Testis (tissue), 2 donors: ENCODE measurements at regions not wholly inside any gene's neighbourhood (a gene's known extent, or its start where the extent isn't known, plus 50 kb on each side); places are given as distances from the start of the nearest gene placed in this dataset.

Source experiments
- DNase-seq: peaks from one replicate; pipeline ENCODE4 v3.0.0-alpha.2; 2019
- H3K27ac ChIP-seq, 2 donors: fragments of 200-600 bp; sonication (generic); one replicate each; pipeline ENCODE4 v1.5.1; 2019
- H3K27me3 ChIP-seq: fragments of 200-600 bp; sonication (generic); one replicate; pipeline ENCODE4 v1.5.1; 2019
- H3K36me3 ChIP-seq: fragments of 200-600 bp; sonication (generic); one replicate; pipeline ENCODE4 v1.5.1; 2017; ENCODE audit warnings: low read depth; ENCODE audit errors: missing control alignments
- H3K4me1 ChIP-seq: fragments of 200-600 bp; sonication (generic); one replicate; pipeline ENCODE4 v1.5.1; 2019
- H3K4me3 ChIP-seq, 2 donors: fragments of 200-600 bp; sonication (generic); one replicate each; pipeline ENCODE4 v1.5.1; 2017 to 2019
- H3K9me3 ChIP-seq: fragments of 200-600 bp; sonication (generic); one replicate; pipeline ENCODE4 v1.5.1; 2017
- POLR2A ChIP-seq: fragments of 450-650 bp; IDR thresholded peaks from one replicate; pipeline ENCODE4 v1.6.1; 2017; ENCODE audit warnings: antibody characterized with exemption, mild to moderate bottlenecking, moderate library complexity
- WGBS, 2 donors: methylation state at CpG; one replicate each; pipeline ENCODE4 v1.1.5; 2018; 5-methylcytosine and 5-hydroxymethylcytosine counted together
- intact Hi-C: fragments of 100-400 bp; cut with DNase I; formaldehyde crosslinking; loops from one replicate; pipeline ENCODE4 v1.15.1; 2023; ENCODE audit warnings: low total_unique reads
- TF ChIP-seq, protein P1 (sequence below), 3 experiments: fragments of 450-650 bp in 2 of 3; fragments of 200-600 bp in 1 of 3; sonication (generic) in 1 of 3; IDR thresholded peaks; one replicate each; pipeline ENCODE4 v1.5.1; 2016 to 2019; ENCODE audit warnings: antibody characterized with exemption in 3 of 3, mild to moderate bottlenecking in 2 of 3, moderate library complexity in 1 of 3

DNA sequence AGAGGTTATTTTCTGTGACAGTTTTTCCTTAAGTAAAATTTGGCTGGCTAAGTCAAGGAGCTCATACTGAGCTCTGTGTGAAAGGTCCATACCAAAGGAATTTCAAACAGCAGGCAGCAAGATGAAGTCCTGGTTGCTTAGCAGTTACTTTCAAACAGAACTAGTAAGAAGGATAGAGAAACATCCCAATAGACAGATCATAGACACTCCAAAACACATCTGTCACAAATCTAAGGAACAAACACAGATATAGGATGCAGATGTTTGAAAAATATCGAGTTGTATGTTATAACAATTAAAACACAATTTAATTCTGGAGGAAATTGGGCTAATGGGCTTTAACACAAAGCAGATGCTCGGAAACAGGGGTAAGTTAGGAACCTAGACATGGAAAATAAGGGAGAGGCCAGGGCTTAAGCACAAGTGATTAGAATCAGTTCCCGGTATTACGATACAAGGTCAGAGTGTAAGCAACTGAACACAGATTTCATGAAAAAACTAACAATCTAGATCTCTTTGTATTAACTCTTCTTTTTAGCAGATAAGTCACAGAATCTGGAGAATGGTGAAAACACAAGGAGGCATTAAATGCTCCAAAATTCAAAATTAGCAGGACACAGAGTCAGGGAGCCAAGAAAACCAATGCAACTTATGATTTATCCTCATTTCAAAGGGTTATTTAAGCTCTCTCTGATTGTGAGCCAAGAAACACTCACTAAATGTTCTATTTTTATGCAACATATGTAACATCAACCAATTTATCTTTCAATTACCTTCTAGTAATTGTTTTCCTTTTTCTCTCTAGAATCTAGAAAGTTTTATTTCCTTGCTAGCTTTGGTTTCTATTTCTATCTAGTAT is 1992.9 kb upstream of the PCDH20 start:
- no peak overlapping the region for H3K27ac ChIP-seq
- H3K9me3 ChIP-seq: no peaks in the 10 kb centered on the region
- no peak overlapping the region for H3K4me3 ChIP-seq
- no peaks in the 10 kb centered on the region for H3K27me3 ChIP-seq
- H3K36me3 ChIP-seq: no peaks in the 10 kb centered on the region
- intact Hi-C loops: no loop called here
- no peak for DNase-seq
- WGBS, 2 donors: 32 to 38% methylated on average over 4 of the region's 4 CpGs
- H3K4me1 ChIP-seq: no peaks in the 10 kb centered on the region
- TF ChIP-seq, protein P1, sequence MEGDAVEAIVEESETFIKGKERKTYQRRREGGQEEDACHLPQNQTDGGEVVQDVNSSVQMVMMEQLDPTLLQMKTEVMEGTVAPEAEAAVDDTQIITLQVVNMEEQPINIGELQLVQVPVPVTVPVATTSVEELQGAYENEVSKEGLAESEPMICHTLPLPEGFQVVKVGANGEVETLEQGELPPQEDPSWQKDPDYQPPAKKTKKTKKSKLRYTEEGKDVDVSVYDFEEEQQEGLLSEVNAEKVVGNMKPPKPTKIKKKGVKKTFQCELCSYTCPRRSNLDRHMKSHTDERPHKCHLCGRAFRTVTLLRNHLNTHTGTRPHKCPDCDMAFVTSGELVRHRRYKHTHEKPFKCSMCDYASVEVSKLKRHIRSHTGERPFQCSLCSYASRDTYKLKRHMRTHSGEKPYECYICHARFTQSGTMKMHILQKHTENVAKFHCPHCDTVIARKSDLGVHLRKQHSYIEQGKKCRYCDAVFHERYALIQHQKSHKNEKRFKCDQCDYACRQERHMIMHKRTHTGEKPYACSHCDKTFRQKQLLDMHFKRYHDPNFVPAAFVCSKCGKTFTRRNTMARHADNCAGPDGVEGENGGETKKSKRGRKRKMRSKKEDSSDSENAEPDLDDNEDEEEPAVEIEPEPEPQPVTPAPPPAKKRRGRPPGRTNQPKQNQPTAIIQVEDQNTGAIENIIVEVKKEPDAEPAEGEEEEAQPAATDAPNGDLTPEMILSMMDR (IDR thresholded peaks at IDR 0.05): no peak
- TF ChIP-seq POLR2A: no peak

DNA sequence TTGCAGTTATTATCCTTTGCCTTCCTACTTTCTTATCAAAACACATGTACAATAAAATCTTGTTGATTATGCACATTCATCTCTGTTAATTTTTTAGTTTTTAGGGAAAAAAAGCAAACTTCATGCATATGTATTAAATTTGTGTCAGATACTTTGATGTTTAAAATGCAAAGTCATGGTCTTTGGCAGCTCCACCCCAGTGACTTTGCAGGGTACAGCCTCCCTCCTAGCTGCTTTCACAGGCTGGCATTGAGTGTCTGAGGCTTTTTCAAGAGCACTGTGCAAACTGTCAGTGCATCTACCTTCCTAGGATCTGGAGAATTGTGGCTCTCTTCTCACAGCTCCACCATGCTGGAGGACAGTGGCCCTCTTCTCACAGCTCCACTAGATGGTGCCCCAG is 1988.1 kb upstream of the PCDH20 start:
- Histone ChIP-seq H3K9me3 (no peaks in the 10 kb centered on the region), H3K4me3 (no peak overlapping the region), H3K36me3 (no peaks in the 10 kb centered on the region), H3K27me3 (no peaks in the 10 kb centered on the region), H3K27ac (no peak overlapping the region), H3K4me1 (no peaks in the 10 kb centered on the region)
- intact Hi-C loops: no loop called here
- DNase-seq: no peak
- TF ChIP-seq POLR2A: no peak
- TF ChIP-seq, protein P1 (IDR thresholded peaks at IDR 0.05): no peak

DNA sequence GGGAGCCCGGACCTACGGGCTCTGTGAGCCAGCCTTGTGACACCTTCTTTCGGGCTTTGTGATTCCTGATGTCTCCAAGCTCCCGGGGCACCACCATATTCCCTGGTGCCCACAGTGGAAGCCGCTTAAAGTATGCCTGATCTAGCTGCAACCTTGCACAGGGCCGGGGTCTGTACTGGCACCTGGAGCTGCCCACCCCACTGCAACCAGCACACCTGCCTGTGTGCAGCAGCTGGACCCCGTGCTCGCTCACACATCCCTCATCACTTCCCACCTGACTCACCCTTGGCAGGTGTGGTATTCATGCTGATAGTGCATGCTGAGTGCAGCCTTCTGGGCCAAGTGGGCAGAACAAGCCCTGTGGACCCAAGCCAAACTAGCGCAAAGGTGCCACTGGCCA is 1981.1 kb upstream of the PCDH20 start:
- no peak for DNase-seq
- H3K27me3 ChIP-seq: no peaks in the 10 kb centered on the region
- H3K4me1 ChIP-seq: no peaks in the 10 kb centered on the region
- no peaks in the 10 kb centered on the region for H3K9me3 ChIP-seq
- intact Hi-C loops: no loop called here
- H3K4me3 ChIP-seq: no peak overlapping the region
- no peak for TF ChIP-seq POLR2A
- TF ChIP-seq, protein P1 (IDR thresholded peaks at IDR 0.05): no peak
- H3K27ac ChIP-seq: no peak overlapping the region
- H3K36me3 ChIP-seq: no peaks in the 10 kb centered on the region
- 70 to 82% methylated on average over 2 to 9 of the region's 9 CpGs for WGBS, 2 donors

DNA sequence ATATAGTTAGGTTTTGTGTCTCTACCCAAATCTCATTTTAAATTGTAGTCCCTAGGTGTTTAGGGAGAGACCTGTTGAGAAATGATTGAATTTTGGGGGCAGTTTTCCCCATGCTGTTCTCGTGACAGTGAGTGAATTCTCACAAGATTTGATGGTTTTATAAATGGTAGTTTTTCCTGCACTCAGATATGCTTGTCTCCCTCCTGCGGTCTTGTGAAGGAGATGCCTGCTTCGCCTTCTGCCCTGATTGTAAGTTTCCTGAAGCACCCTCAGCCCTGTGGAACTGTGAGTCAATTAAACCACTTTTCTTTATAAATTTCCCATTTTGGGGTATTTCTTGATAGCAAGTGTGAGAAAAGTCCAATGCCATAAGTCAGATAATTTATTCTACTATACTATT is 1977.5 kb upstream of the PCDH20 start:
- DNase-seq: no peak
- Histone ChIP-seq H3K4me1 (no peaks in the 10 kb centered on the region), H3K4me3 (no peak overlapping the region), H3K9me3 (no peaks in the 10 kb centered on the region), H3K27me3 (no peaks in the 10 kb centered on the region), H3K36me3 (no peaks in the 10 kb centered on the region), H3K27ac (no peak overlapping the region)
- intact Hi-C loops: no loop called here
- 81 to 82% methylated on average over 3 of the region's 3 CpGs for WGBS, 2 donors
- TF ChIP-seq POLR2A: no peak
- TF ChIP-seq, protein P1 (IDR thresholded peaks at IDR 0.05): no peak

DNA sequence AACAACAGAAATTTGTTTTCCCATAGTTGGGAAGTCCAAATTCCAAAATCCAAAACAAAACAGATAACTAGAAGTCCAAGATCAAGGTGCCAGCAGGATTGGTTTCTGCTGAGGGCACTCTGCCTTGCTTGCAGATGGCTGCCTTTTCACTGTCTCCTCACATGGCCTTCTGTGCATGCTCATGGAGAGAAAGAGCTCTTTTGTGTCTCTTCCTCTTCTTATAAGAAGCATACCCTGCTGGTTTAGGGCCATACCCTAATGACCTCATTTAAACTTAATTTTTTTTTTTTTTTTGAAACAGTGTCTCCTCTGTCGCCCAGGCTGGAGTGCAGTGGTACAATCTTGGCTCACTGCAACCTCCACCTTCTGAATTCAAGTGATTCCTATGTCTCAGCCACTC is 1974.1 kb upstream of the PCDH20 start:
- no peak for DNase-seq

More for the DNA sequence above, 1974.1 kb upstream of the PCDH20 start:
- H3K9me3 ChIP-seq: no peaks in the 10 kb centered on the region
- no peak overlapping the region for H3K4me3 ChIP-seq
- WGBS, 2 donors: 67 to 89% methylated on average over 1 of the region's 1 CpG
- H3K27me3 ChIP-seq: no peaks in the 10 kb centered on the region
- H3K36me3 ChIP-seq: no peaks in the 10 kb centered on the region
- TF ChIP-seq POLR2A: no peak
- TF ChIP-seq, protein P1 (IDR thresholded peaks at IDR 0.05): no peak
- H3K27ac ChIP-seq: no peak overlapping the region
- intact Hi-C loops: no loop called here
- no peaks in the 10 kb centered on the region for H3K4me1 ChIP-seq
